Amniotic epithelial cell (primary cell): ENCODE measurements at regions not wholly inside any gene's neighbourhood (a gene's known extent, or its start where the extent isn't known, plus 50 kb on each side); places are given as distances from the start of the nearest gene placed in this dataset.

Experiments used
- DNase-seq: peaks from one replicate; pipeline ENCODE4 v3.0.0-alpha.2; 2010; ENCODE audit warnings: low read depth

DNA sequence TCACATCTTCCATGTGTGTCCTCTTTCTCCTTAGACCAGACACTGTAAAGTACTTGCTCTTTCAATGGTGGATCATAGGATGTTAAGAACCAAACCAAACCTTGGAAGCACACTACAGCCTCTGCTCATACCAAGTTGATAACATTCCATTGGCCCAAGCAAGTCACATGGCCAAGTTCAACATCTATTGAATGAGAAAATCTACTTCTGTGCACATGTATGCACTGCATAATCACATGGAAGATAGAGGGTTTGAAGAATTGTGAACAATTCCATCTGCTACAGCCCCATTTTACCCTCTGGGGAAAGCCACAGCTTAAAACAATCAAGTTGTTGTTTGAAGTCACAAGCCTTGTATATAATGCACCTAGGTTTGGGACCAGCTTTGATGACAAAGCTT lies 68.2 kb downstream of the MFAP3 start:
- DNase-seq, result no peak

- DNase-seq, result no peak
Measured at GRCh38 chr5:154107756-154108155, 69.0 kb downstream of the MFAP3 start.

- no peak for DNase-seq
Measured at GRCh38 chr5:154109416-154110106, 70.8 kb downstream of the MFAP3 start.

DNA sequence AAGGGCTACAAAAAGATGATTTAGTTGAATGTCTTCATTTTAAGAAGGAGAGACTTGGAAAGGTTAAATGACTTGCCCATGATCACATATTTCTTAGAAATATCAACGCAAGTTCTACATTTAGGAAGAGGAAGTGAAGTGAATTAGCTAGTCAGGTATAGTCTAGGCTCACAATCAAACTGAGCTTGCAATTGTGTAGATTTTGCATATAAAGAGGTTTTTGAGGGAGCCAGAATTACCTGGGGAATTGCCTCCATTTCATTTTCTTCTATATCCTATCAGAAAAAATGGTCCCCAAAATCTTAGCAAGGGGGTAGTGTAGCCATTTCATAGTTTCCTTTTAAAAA lies 71.3 kb downstream of the MFAP3 start:
- DNase-seq, result no peak

DNA sequence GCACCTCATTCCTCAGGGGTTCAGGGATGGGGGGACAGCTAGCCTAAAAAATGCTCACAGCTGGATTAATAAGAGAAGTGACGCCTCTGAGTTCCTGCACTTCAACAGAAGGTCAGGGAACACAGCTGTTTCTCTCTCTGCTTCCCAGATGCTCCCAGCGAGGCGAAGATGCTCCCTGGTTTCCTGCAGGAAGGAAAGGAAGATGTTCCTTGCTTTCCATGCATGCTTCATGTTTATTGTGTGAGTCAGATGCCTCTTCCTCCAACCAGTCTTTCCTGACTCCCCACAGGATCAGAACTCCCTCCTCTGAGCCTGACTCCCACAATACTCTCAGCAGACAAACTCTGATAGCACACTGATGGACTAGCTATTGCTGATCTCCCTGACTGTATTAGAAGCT lies 71.9 kb downstream of the MFAP3 start:
- peak; percentile 72 for DNase-seq

- DNase-seq, result no peak
Measured at GRCh38 chr5:154111214-154111613, 72.4 kb downstream of the MFAP3 start.

GRCh38 chr5:154112255-154112654 lies 73.5 kb downstream of the MFAP3 start:
- DNase-seq, result no peak

DNA sequence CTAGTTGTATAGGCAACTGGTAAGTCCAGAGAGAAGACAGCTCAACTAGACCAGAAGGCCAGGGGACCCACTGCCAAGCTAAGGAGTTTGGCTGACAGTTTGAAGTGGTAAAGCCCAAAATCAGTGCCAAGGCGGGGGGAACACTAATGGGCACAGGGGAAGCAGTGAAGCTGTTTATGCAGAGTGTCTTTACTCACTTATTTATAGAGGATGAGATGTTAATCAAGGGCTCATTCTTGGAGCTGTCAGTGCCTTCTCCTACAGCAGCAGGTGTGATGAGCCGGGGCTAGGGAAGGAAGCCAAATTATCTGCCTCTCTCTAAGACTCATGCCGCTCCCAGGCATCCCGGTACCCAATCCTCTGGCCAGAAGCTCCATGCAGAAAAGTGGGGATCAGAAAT lies 75.2 kb upstream of the GALNT10 start:
- DNase-seq, result no peak

GRCh38 chr5:154117050-154117449 lies 73.5 kb upstream of the GALNT10 start:
- no peak for DNase-seq

GRCh38 chr5:154117930-154118329 lies 72.6 kb upstream of the GALNT10 start:
- DNase-seq, result peak; percentile 7

DNA sequence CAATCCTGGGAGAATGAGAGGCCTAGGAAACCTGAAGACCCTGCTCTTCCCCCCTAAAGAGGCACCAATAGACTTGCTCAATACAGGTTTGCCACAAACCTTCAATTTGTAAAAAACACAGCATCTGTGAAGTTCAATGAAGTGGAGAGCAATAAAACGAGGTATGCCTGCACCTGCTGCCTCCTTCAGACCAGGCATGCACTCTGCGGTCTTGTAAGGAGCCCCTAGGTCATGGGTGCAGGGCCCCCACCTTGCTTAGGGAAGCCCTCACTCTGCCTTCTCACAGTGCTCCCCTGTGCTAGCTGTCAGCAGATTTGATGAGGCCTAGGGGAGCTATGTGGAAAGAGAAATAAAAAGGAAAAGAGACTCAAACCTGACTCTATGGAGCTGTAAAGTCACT lies 72.1 kb upstream of the GALNT10 start:
- DNase-seq, result no peak

GRCh38 chr5:154118893-154119336 lies 71.6 kb upstream of the GALNT10 start:
- peak; percentile 3 for DNase-seq

- DNase-seq, result no peak
Measured at GRCh38 chr5:154129013-154129412, 61.5 kb upstream of the GALNT10 start.

- DNase-seq, result no peak
Measured at GRCh38 chr5:154129921-154130320, 60.6 kb upstream of the GALNT10 start.

DNA sequence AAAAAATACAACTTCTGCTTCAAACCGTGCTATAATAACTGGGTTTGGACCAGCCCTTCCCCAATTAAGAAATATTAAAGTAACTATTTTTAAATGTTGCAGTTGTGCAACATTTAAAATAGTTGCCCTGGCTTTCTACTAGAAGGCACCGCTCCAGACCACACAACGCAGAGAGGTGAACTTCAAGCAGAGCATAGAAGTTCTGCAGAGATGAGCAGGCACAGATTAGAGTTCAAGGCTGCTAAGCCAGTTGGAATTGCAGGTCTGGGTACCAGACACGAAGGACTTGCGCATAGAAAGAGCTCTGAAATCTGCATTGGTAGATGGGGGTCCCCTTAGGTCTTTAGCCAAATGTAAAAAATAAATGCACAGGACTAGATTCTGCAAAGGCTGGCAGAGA lies 58.7 kb upstream of the GALNT10 start:
- DNase-seq, result peak; percentile 7

DNA sequence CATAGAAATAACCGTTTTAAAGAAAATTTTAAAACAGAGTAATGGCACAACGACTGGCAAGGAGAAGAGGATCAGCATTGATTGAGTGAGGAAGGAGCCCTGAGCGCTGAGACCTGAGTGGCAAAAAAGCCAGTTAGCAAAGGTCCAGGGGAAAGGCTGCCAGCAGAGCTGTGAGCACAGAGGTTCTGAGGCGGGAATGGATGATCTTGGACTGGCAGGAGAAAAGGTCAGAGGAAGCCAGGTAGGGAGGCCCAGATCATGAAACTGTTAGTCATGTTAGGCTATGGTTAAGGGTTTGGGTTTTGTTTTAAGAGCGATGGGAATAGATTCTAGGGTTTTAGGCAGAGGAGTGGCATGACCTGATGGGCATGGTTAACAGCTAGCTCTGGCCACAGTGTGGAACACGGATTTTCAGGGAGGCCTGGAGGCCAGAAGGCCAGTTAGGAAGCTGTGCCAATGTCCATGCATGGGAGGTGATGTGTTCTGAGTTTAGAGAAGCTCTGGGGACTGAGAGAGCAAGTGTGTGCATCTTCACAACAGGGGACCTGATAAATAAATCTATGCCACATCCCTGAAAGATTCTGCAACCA lies 57.7 kb upstream of the GALNT10 start:
- no peak for DNase-seq

DNA sequence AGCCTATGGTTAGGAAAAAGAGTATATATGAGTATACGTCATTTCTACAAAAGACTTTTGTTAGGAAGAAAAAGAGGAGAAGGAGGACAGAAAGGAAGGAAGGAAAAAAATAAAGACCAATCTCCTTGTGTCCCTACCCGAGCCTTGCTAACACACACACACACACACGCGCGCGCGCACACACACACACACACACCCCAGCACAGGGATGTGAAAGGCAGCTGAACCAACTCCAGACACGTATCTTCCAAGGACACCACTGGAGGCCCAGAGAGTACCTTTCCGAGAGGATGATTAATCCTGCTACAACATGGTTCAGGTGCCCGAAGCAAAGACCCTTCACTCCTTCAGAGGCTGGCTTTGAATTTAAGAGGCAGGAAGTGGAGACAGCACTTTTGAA lies 56.9 kb upstream of the GALNT10 start:
- DNase-seq, result no peak

DNA sequence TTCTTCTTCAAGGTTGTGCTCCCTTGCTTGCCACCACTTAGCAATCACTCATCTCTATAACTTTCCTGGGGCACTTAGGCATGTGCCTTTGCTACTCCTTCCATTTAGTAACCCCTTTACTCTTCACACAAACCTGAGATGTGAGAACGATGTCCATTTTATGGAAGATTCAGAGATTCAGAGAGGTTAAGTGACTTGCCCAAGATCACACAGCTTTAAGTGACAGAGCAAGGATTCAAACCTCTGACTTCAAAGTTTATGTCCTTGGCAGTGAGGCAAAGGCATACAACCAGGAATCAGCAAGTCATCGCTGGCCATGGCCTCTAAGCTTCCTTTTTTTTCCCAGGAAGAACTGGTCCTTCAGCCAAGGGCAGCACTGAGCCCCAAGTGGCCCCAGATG lies 56.0 kb upstream of the GALNT10 start:
- no peak for DNase-seq

GRCh38 chr5:154135125-154135817 lies 55.3 kb upstream of the GALNT10 start:
- DNase-seq, result no peak

- no peak for DNase-seq
Measured at GRCh38 chr5:154136141-154136540, 54.4 kb upstream of the GALNT10 start.

GRCh38 chr5:154138701-154139100 lies 51.8 kb upstream of the GALNT10 start:
- peak; percentile 3 for DNase-seq

DNA sequence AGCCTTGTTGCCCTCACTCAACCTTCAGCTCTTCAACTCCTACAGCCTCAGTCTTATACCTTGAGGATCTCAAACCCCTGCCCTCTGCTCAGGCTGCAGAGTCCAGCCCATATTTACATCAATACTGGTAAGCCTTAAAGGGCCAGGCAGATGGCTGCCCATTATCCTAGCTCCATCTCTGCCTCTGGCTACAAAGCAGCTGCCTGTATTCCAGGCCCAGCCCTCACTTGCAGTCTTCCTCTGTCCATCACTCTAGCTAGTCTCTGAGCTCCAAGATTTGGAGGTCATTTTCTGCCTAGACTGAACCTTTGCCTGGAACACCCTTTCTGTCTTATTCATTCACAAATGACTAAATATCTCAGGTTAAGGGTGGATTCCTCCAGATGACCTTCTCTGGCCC lies 50.2 kb upstream of the GALNT10 start:
- no peak for DNase-seq
